Suppressor macrophage treated with lipopolysaccharide for 4 hours (primary cell): ENCODE measurements at regions not wholly inside any gene's neighbourhood (a gene's known extent, or its start where the extent isn't known, plus 50 kb on each side); places are given as distances from the start of the nearest gene placed in this dataset.

Experiments used
- DNase-seq: peaks from one replicate; pipeline ENCODE4 v3.0.0-alpha.2; 2020

- no peak for DNase-seq
Observed at GRCh38 chr1:213821175-213821942, 166.4 kb upstream of the PROX1 start.

DNA sequence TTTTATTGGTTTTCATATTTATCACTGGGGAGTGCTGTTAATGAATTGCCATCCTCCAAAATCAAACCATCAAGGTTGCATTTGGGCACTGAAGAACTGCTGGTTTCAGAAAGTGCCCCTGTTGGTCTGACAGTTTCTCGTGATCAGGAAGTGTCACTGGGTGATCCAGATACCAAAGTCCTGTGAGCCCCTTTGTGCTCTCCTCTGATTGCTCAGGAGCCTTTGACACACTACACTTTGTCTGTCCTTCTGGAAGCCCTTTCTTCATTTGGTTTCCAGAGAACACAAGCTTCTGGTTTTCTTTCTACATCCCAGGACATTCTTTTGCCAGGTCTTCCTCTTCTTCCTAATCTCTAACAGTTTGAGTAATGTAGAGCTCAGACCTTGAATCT lies 165.8 kb upstream of the PROX1 start:
- DNase-seq = no peak

DNA sequence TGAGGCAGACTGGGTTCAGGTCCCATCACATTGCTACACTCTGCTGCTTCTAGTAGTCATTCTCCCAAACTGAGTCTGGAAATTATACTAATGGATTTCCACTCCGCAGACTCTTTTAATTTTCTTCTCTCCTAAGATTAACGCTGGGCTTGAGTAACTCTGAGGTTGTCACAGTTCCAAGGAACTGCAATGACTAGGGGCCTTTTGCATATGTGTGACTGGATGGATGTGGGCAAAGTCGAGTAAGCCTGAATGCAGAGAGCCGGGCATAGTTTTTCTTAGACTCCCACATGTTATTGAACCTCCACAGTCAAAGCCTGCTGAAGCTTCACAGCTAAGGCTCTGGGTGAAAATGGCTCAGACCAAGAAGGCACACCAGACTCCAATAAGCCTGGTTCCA lies 160.9 kb upstream of the PROX1 start:
- DNase-seq = no peak

DNA sequence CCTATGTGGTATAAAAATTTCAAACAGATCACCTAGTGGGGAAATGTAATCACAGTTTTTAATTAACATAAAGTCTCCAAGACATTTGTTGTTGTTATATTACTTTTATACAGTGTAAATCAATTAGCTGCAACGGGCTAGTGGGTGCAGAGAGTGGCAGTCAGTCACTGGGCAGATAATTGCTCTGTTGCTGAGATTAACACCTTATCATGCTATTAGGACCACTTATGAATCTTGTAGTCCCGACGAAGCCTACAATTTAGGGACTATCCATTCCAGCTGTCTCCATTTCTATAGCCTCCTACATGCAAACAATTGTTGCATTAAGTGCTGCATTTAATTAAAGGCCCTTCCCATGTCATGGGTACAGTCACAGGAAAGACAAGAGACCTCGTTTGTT lies 158.9 kb upstream of the PROX1 start:
- DNase-seq = no peak

- no peak for DNase-seq
Observed at GRCh38 chr1:213829780-213830179, 158.0 kb upstream of the PROX1 start.

DNA sequence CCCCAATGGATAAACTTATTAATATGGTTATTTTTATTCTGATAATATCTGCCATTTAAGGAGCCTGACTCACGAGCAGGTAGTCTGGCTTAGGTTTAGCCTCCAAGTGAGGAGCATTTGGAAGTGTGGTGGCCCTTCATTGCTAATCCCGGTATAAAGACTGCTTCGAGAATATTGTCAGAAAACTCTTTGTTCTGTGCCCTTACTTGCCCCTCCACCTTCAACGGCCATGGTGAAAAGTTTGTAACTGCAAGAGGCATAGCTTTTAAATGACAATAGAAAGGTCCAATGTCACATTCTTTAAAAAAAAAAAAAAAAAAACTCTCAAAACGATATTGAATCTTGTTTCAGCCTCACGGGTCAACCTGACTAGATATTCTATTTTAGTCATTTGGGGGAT lies 157.4 kb upstream of the PROX1 start:
- DNase-seq = no peak

- no peak for DNase-seq
Observed at GRCh38 chr1:213840575-213840974, 147.2 kb upstream of the PROX1 start.

DNA sequence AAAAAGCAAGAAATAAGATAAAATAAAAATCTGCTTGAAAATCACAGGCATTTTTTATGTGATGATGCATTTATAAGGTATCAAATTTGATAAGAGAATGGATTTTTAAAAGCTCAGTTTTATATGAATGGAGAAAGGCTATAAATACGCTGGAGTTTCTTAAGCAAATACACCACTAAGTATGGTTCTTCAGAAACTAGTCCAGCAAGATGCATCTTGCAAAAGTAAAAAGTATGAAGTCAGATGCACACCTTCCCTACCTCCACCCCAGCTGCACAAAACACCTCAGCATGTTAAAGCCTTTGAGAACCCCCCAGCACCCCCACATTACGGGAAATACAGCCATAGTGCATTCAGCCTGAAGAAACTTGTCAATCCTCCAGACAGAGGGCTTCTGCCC lies 143.1 kb upstream of the PROX1 start:
- no peak for DNase-seq

DNA sequence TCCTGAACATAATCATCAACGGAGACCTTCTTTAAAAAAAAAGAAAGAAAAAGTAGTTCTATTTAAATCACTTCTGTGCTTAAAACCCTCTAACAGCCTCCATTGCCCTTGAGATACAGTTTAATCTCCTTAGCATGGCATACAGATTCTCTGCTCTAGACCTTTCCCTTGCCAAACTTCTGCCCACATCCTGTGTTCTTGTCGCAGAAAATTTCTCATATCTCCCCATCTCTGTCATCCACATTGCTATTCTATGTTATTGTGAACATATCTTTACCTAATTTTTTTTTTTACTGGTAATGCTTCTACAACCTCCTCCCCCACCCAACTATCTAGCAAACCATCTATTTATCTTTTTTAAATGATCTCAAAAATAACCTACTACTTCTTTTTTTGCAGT lies 135.7 kb upstream of the PROX1 start:
- DNase-seq = no peak

GRCh38 chr1:213858581-213858980 lies 129.2 kb upstream of the PROX1 start:
- no peak for DNase-seq

DNA sequence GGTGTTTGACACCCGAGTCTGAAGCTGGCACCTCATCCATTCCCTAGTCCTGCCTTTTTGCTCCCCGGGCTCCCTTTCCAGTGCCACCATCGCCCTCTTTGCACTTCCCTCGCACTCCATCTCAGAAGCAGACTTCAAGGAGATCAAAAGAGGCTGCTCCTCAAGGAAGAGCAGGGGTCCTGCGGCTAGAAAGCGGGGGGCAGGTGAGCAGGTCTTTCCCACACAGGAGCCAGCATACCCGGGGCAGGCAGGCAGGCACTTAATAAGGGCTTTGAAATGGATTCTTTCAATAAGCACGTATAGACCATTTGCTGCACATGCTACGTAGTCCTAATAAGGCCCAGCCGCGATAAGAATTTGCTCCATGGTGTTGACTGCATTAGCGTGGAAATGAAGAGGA lies 125.9 kb upstream of the PROX1 start:
- DNase-seq = no peak

DNA sequence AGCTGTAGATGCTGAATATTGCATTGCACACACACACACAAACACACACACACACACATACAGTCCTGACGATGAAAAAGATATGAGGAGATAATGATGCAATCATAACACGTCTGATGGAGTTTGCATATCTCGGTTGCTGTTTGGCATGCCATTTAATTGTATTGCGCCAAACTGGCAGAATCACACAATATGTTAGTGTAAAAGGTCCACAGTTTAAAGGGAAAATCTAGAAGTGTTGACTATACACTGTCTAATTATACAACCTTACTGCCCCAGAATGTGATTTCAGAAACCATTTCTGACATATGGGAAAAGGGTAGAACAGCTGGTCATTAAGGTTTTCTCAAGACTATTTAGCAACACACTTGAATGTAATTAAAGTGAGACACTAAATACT lies 123.7 kb upstream of the PROX1 start:
- no peak for DNase-seq

- DNase-seq = no peak
Observed at GRCh38 chr1:213868482-213868881, 119.3 kb upstream of the PROX1 start.

DNA sequence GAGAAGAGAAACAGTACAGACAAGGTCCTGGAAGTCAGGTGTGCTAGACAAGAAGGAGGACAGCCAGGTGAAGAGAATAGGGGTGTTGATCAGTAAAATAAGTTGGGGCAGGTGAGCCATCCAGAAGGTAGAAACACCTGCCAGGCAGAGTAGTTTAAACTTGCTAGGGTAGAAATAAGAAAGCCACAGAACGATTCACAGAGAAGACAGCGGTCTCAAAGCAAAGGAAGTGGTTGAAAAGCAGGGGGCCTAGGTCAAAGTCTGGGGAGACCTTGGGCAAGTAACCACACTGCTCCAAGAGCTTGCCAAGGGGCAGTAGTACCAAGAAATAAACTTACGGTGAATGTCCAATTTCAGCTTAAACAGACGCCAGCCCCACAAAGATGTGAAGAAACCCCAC lies 116.6 kb upstream of the PROX1 start:
- no peak for DNase-seq

GRCh38 chr1:213874789-213875188 lies 113.0 kb upstream of the PROX1 start:
- no peak for DNase-seq

DNA sequence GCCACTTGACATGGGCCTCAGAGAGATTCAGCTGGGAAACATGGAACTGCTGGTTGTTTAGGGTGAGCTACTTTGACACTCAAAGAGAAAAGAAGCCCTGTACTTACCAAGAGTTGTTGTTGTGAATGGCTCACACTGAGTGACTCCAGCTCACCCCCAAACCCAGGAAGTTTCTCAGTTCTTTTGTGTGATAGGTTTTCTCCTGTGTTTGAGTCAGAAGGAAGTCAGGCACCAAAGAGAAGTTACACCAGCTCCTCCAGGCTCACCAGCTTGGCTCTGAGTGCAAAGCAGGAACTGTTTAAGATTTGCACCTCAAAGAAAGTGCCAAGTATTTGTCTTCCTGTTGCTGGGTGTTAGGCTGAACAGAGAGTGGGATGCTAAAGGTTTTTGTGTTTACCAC lies 111.2 kb upstream of the PROX1 start:
- no peak for DNase-seq

DNA sequence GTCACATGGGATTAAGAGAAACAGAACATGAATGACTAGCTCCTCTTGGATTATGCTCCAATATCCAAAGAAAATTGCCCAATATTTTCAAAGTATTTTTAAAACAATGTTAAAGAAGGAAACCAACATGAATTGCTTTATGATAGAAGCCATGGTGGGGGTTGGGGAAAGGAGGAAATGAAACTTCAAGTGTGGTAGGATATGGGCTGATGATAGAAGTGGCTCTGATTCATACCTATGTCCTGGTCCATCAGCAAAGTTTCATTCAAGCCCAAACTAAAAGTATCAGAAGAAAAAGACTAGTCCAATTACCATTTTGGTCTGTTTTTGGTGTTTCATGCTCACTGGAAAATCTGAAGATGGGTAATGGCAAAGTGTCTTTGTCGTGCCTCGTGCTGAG lies 104.2 kb upstream of the PROX1 start:
- DNase-seq = no peak

DNA sequence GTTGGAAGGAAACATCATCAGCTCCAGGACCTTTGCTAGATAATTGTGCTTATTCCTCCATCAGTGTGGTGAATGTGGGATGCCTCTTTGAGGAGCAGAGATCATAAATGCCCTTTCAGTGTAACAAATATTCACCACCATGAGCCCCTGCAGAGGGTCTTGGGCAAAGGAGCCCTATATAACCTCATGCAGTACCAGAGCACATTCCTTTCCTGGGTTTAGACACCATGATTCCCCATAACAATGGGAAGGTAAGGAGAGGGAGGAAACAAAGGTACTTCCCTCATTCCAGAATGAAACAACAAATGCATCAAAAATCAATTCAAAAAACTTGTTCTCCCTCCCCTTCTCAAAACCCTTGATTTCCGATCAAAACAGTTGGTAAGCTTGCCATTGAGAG lies 103.4 kb upstream of the PROX1 start:
- DNase-seq = no peak

- no peak for DNase-seq
Observed at GRCh38 chr1:213884942-213885341, 102.8 kb upstream of the PROX1 start.

- no peak for DNase-seq
Observed at GRCh38 chr1:213887842-213888241, 99.9 kb upstream of the PROX1 start.

DNA sequence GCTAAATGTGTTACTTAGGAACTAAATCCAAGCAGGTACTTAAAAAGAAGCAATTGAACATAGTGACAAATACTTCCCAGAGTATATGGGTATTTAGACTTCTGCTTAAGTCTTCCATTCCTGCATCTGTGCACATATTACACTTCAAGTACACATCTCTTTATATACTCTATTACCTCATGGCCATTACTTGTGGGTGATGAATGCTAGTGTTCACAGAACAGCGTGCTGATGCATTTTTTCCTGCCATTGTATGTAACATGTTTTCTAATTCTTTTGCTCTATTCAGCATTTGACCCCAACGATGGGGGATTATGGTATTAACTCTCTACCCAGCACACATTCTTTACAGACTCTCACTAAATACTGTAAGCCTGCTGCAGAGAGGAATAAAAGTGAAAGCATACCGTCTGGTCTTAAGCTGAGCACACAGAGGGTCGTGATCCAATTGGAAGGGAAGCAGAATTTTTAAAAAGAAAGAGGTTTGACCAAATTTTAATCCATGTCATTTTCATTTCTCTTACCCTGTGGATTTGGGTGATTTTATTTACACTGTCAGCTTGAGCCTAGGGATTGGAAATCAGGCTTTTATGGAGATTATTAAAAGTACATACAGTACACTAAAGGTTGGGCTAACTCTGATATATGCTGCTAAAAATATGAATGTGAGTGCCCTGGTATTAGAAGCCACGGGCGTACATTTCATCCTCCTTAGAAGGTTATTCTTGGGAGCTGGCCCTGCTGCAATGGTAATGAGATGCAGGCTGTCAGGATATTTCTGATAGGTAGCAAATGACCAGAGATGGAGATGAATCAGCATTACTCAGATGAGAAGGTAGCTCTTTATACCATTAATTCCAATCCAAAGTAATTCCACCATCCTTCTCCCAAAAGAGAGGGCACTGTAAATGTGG lies 95.5 kb upstream of the PROX1 start:
- DNase-seq = no peak

GRCh38 chr1:213898684-213899083 lies 89.1 kb upstream of the PROX1 start:
- DNase-seq = no peak

GRCh38 chr1:213899413-213899812 lies 88.4 kb upstream of the PROX1 start:
- DNase-seq = no peak

DNA sequence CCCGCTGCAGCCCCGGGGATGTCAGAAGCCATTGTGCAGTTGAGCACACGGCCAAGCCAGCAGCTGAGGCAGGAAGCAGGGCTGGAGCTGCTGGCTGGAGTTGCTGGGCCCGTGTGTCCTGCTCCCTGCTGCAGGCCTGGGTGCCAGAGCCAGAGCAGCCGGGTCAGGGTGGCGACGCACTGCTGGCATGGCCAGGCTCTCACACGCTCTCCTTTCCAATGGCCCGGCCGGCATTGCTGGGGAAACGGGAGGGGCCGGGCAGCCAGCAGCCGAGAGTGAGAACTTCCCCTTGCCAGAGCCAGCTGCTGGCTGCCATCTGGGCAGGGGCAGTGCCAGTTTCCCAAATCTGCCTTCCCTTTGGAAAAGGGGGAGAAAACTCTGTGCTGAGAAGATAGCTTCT lies 82.4 kb upstream of the PROX1 start:
- no peak for DNase-seq
